ENCODE measurements at regions not wholly inside any gene's neighbourhood (a gene's known extent, or its start where the extent isn't known, plus 50 kb on each side); places are given as distances from the start of the nearest gene placed in this dataset.

- no peak for DNase-seq (ENCODE audit: low read depth in 2 of 2)
Observed at GRCh38 chr10:130989670-130990232, 321.8 kb downstream of the TCERG1L start.

- DNase-seq (ENCODE audit: low read depth in 2 of 2), result no peak
Observed at GRCh38 chr10:130990486-130990885, 321.0 kb downstream of the TCERG1L start.

GRCh38 chr10:130992802-130993523 lies 318.6 kb downstream of the TCERG1L start:
- no peak for DNase-seq (ENCODE audit: low read depth in 2 of 2)

- DNase-seq (ENCODE audit: low read depth in 2 of 2), result no peak
Observed at GRCh38 chr10:130993612-130994011, 317.9 kb downstream of the TCERG1L start.

GRCh38 chr10:130994191-130994590 lies 317.3 kb downstream of the TCERG1L start:
- no peak for DNase-seq (ENCODE audit: low read depth in 2 of 2)

GRCh38 chr10:130994845-130995244 lies 316.7 kb downstream of the TCERG1L start:
- DNase-seq (ENCODE audit: low read depth in 2 of 2), result no peak

GRCh38 chr10:130997267-130998045 lies 314.1 kb downstream of the TCERG1L start:
- DNase-seq (ENCODE audit: low read depth in 2 of 2), result no peak

- no peak for DNase-seq (ENCODE audit: low read depth in 2 of 2)
Observed at GRCh38 chr10:130998046-130998435, 313.5 kb downstream of the TCERG1L start.

GRCh38 chr10:130998642-130999041 lies 312.9 kb downstream of the TCERG1L start:
- no peak for DNase-seq (ENCODE audit: low read depth in 2 of 2)

- DNase-seq (ENCODE audit: low read depth in 2 of 2), result no peak
Observed at GRCh38 chr10:130999376-131000202, 311.9 kb downstream of the TCERG1L start.

- no peak for DNase-seq (ENCODE audit: low read depth in 2 of 2)
Observed at GRCh38 chr10:131000244-131000643, 311.3 kb downstream of the TCERG1L start.

GRCh38 chr10:131000743-131001142 lies 310.8 kb downstream of the TCERG1L start:
- DNase-seq (ENCODE audit: low read depth in 2 of 2), result no peak

GRCh38 chr10:131001438-131001837 lies 310.1 kb downstream of the TCERG1L start:
- DNase-seq (ENCODE audit: low read depth in 2 of 2), result no peak

- DNase-seq (ENCODE audit: low read depth in 2 of 2), result no peak
Observed at GRCh38 chr10:131002031-131002861, 309.3 kb downstream of the TCERG1L start.

GRCh38 chr10:131003455-131003854 lies 308.1 kb downstream of the TCERG1L start:
- no peak for DNase-seq (ENCODE audit: low read depth in 2 of 2)

GRCh38 chr10:131004276-131004675 lies 307.2 kb downstream of the TCERG1L start:
- DNase-seq (ENCODE audit: low read depth in 2 of 2), result no peak

GRCh38 chr10:131006458-131007256 lies 304.9 kb downstream of the TCERG1L start:
- no peak for DNase-seq (ENCODE audit: low read depth in 2 of 2)

- DNase-seq (ENCODE audit: low read depth in 2 of 2), result no peak
Observed at GRCh38 chr10:131009791-131010190, 301.7 kb downstream of the TCERG1L start.

GRCh38 chr10:131010965-131011575 lies 300.5 kb downstream of the TCERG1L start:
- DNase-seq (ENCODE audit: low read depth in 2 of 2), result no peak
